ACC112 (cell line): ENCODE measurements at regions not wholly inside any gene's neighbourhood (a gene's known extent, or its start where the extent isn't known, plus 50 kb on each side); places are given as distances from the start of the nearest gene placed in this dataset.

ENCODE experiments used
- H2AFZ ChIP-seq: fragments of 200-600 bp; sonication (generic); one replicate; pipeline ENCODE4 v1.6.0; 2017; ENCODE audit warnings: antibody characterized with exemption, low read length; ENCODE audit not compliant: unreplicated experiment
- H3K27ac ChIP-seq: fragments of 200-600 bp; sonication (generic); 2 replicates; pipeline ENCODE4 v1.5.1; 2014; ENCODE audit warnings: low read depth, mild to moderate bottlenecking, antibody characterized with exemption, low read length, moderate library complexity
- H3K27me3 ChIP-seq: fragments of 200-600 bp; sonication (generic); 2 replicates; pipeline ENCODE4 v1.6.1; 2014; ENCODE audit warnings: mild to moderate bottlenecking, antibody characterized with exemption, low read length, moderate library complexity, mixed read lengths; ENCODE audit not compliant: insufficient read depth
- H3K36me3 ChIP-seq: fragments of 200-600 bp; sonication (generic); 2 replicates; pipeline ENCODE4 v1.6.1; 2016; ENCODE audit warnings: mild to moderate bottlenecking, antibody characterized with exemption, low read length, moderate library complexity, mixed read lengths; ENCODE audit not compliant: insufficient read depth
- H3K4me1 ChIP-seq: fragments of 200-600 bp; sonication (generic); one replicate; pipeline ENCODE4 v1.6.1; 2016; ENCODE audit warnings: low read length, mixed read lengths; ENCODE audit not compliant: insufficient read depth, unreplicated experiment, control insufficient read depth
- H3K4me3 ChIP-seq: fragments of 200-600 bp; sonication (generic); 2 replicates; pipeline ENCODE4 v1.5.1; 2014; ENCODE audit warnings: mild to moderate bottlenecking, low read depth, low read length
- H3K79me2 ChIP-seq: fragments of 200-600 bp; sonication (generic); one replicate; pipeline ENCODE4 v1.6.0; 2016; ENCODE audit warnings: low read length; ENCODE audit not compliant: control insufficient read depth, unreplicated experiment, insufficient read depth

- no peak overlapping the region for H3K27ac ChIP-seq
- no peaks in the 10 kb centered on the region for H3K36me3 ChIP-seq
- H3K27me3 ChIP-seq: peaks cover 2% of the 10 kb centered on the region; the same call in 1 of the 2 replicates
- no peak overlapping the region for H2AFZ ChIP-seq
- no peaks in the 10 kb centered on the region for H3K79me2 ChIP-seq
- H3K4me3 ChIP-seq: no peak overlapping the region
- no peaks in the 10 kb centered on the region for H3K4me1 ChIP-seq
Observed at GRCh38 chr11:127683321-127683720, 682.8 kb upstream of the KIRREL3 start.

DNA sequence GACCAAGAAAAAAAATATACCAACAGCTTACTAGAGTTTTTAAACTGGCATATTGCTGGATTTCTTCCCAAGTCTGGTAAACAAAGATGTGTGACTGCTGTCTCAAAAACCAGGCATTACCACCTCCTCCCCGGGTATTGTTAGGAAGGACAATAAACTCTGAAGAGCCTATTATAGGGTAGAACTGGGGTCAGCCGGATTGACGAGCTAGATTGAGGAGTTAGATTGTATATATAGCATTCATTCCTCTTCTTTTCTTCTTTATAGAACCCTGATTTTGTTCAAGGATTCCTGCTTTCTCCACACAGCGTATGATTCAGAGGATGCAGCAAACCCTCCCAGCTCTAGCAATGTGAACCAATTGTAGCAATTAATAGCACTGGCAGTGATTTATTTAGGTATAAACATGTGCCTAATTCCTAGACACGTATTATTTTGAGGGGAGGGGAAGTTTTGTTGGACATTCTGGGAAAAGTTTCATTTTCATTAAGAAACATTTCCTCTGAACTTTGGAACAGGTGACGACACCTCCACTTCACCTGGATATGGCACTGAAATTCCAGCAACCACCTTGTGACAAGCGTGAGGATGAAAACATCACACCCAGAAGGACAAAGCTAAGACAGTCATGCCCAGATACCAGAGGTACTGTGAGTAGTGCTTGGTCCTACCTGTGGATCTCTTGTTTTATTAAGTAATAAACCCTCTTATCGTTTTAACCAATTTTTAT is 679.4 kb upstream of the KIRREL3 start:
- Histone ChIP-seq H3K79me2 (no peaks in the 10 kb centered on the region), H3K36me3 (no peaks in the 10 kb centered on the region), H2AFZ (no peak overlapping the region), H3K27me3 (peaks cover 9% of the 10 kb centered on the region), H3K4me1 (no peaks in the 10 kb centered on the region), H3K4me3 (no peak overlapping the region), H3K27ac (no peak overlapping the region)

GRCh38 chr11:127678631-127679030 is 678.1 kb upstream of the KIRREL3 start:
- no peaks in the 10 kb centered on the region for H3K4me1 ChIP-seq
- no peaks in the 10 kb centered on the region for H3K79me2 ChIP-seq
- H3K27me3 ChIP-seq: peaks cover 9% of the 10 kb centered on the region
- no peak overlapping the region for H3K27ac ChIP-seq
- H3K36me3 ChIP-seq: no peaks in the 10 kb centered on the region
- no peak overlapping the region for H3K4me3 ChIP-seq
- H2AFZ ChIP-seq: no peak overlapping the region

DNA sequence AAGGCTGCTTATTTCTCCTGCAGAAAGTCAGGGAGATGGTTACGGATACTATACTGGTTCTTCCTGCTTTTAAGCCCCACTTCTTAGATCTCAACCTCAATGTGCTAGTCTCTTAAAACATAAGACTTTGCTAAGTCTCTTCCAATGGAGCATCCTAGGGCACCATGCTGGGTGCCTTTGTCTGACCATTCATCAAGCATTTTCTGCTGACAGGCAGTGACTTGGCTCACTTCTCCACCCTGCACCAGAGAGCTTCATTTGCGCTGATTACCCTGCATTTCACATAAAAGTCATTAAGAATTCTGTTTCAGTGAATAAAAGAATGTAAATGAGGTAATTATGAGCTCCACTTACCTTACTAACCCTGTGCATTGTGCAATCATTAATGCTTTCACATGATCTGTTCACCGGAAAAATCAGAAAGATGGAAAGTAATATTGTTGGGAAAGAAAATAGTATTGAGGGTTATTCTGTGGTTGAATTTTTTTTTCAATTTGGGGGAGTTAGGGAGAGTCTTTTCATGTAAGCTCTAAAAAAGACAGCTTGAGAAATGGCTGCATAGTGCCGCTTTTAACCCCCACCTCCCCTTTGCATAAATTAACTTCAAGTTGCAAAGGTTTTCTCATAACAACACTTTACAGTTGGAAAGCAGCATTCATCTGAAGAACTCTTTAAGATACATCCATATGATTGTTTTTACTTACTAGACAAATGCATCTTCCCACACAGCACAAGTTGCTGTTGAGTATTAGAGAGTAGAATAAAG is 677.3 kb upstream of the KIRREL3 start:
- H3K4me3 ChIP-seq: no peak overlapping the region
- no peak overlapping the region for H3K27ac ChIP-seq
- no peaks in the 10 kb centered on the region for H3K4me1 ChIP-seq
- peaks cover 11% of the 10 kb centered on the region for H3K27me3 ChIP-seq
- H3K79me2 ChIP-seq: no peaks in the 10 kb centered on the region
- H2AFZ ChIP-seq: no peak overlapping the region
- H3K36me3 ChIP-seq: no peaks in the 10 kb centered on the region

- Histone ChIP-seq H3K27me3 (peaks cover 15% of the 10 kb centered on the region), H2AFZ (no peak overlapping the region), H3K4me1 (no peaks in the 10 kb centered on the region), H3K27ac (no peak overlapping the region), H3K36me3 (no peaks in the 10 kb centered on the region), H3K4me3 (no peak overlapping the region), H3K79me2 (no peaks in the 10 kb centered on the region)
Observed at GRCh38 chr11:127675581-127675980, 675.0 kb upstream of the KIRREL3 start.

DNA sequence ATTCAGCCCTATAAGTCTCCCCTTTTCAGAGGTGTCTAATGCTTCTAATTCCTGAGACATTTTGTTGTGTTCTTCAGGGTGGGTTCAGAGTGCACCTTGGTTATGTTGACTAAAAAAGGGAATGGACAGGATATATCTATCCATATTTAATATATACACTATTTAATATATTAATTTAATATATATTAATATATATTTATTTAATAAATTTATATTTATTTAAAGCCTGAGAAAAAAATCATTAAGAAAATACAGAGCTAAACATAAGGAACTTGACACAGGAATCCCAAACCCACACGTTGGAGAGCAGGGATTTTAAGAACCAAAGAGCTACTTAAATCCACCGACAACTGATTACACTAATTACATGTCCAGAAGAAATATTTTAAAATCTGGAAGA is 674.2 kb upstream of the KIRREL3 start:
- no peaks in the 10 kb centered on the region for H3K4me1 ChIP-seq
- H3K36me3 ChIP-seq: no peaks in the 10 kb centered on the region
- H2AFZ ChIP-seq: no peak overlapping the region
- H3K27ac ChIP-seq: no peak overlapping the region
- no peaks in the 10 kb centered on the region for H3K79me2 ChIP-seq
- peaks cover 14% of the 10 kb centered on the region; the same call in 1 of the 2 replicates for H3K27me3 ChIP-seq
- H3K4me3 ChIP-seq: no peak overlapping the region

DNA sequence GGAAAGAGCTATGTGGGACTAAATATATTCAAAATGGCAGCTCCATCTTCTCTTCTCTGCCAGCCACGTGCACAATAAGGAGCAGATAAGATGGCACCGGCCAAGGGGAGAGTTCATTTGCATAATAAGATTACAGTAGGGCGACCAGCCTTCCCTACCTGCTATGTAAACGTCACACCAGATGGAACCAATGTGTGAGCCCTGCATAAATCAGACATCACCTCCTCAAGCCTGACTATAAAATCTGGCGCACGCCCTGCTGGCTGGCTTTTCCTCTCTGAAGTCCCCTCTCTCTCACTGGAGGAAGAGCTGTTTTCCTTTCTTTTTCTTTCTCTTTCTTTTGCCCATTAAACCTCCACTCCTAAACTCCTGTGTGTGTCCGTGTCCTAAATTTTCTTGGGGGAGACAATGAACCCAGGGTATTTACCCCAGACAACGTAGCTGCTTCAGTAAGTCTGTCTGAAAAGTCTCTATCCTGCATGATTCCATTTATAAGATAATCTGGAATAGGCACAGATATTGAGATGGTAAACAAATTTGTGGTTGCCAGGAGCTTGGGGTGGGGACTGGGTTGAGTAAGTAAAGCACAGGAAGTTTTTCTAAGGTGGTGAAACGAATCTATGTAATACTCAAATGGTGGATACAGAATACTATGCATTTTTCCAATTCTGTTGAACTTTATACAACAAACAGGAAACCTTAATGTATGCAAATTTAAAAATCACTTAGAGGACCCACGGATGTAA is 670.0 kb upstream of the KIRREL3 start:
- Histone ChIP-seq H3K4me3 (no peak overlapping the region), H3K79me2 (no peaks in the 10 kb centered on the region), H3K27me3 (0 out of 2 replicates have a peak, but pooled peaks cover 7% of the 10 kb centered on the region), H3K4me1 (no peaks in the 10 kb centered on the region), H3K36me3 (no peaks in the 10 kb centered on the region), H3K27ac (no peak overlapping the region), H2AFZ (no peak overlapping the region)

DNA sequence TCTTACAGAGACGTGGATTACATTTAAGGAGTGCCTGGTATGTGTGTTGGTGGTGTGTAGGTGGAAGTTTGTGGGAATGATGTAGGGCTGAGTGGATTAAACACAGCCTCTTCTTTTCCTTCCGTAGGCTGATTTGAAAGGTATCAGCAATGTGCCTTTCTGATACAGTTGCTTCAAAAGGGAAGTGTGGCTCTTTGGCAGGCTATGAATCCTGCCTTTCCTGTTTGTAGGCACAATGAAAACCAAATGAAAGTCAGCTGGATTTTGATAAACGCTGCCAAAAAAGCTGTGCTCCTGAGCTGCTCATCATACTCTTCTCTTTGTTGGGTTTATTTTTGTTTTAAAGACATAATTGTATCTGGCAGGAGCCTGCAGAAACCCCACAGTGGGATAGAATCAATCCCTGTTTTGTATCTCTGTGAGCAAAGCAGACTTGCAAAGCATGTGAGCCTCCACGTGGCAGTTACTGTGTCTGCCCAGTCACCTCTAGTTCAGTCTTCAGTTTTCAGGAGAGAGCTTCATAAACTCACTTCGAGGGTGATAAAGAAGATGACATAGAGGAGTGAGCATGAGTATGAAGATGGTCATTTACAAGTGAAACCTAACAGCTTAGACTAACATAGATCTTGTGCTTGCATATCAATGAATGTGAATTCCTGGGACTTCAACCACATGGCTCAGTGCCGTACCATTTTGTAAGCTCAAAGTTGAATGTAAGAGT is 655.7 kb upstream of the KIRREL3 start:
- no peaks in the 10 kb centered on the region for H3K36me3 ChIP-seq
- H3K27me3 ChIP-seq: no peaks in the 10 kb centered on the region
- no peak overlapping the region for H2AFZ ChIP-seq
- H3K4me1 ChIP-seq: peaks cover 6% of the 10 kb centered on the region
- no peak overlapping the region for H3K27ac ChIP-seq
- H3K4me3 ChIP-seq: no peak overlapping the region
- H3K79me2 ChIP-seq: no peaks in the 10 kb centered on the region

- Histone ChIP-seq H3K4me1 (peaks cover 6% of the 10 kb centered on the region), H3K36me3 (no peaks in the 10 kb centered on the region), H2AFZ (no peak overlapping the region), H3K27me3 (no peaks in the 10 kb centered on the region), H3K79me2 (no peaks in the 10 kb centered on the region), H3K27ac (no peak overlapping the region), H3K4me3 (no peak overlapping the region)
Observed at GRCh38 chr11:127653076-127653475, 652.5 kb upstream of the KIRREL3 start.

- Histone ChIP-seq H3K79me2 (no peaks in the 10 kb centered on the region), H2AFZ (no peak overlapping the region), H3K36me3 (no peaks in the 10 kb centered on the region), H3K27me3 (no peaks in the 10 kb centered on the region), H3K27ac (peak overlapping the region; percentile 80), H3K4me1 (peaks cover 6% of the 10 kb centered on the region), H3K4me3 (no peak overlapping the region)
Observed at GRCh38 chr11:127651888-127652221, 651.3 kb upstream of the KIRREL3 start.
